OCI-LY3 (cell line): ENCODE measurements at regions not wholly inside any gene's neighbourhood (a gene's known extent, or its start where the extent isn't known, plus 50 kb on each side); places are given as distances from the start of the nearest gene placed in this dataset.

Source experiments
- H2AFZ ChIP-seq: fragments of 200-600, 300-600 bp; shearing (Covaris generic); 2 replicates; pipeline ENCODE4 v1.6.0; 2014; ENCODE audit warnings: antibody characterized with exemption, low read depth, low read length
- H3K27ac ChIP-seq: fragments of 200-600, 300-600 bp; sonication (generic); 2 replicates; pipeline ENCODE4 v1.5.1; 2014; ENCODE audit warnings: mild to moderate bottlenecking, low read length, moderate library complexity, mixed read lengths
- H3K27me3 ChIP-seq: fragments of 200-600, 300-600 bp; sonication (generic); 2 replicates; pipeline ENCODE4 v1.6.1; 2014; ENCODE audit warnings: low read depth, low read length, mixed read lengths
- H3K36me3 ChIP-seq: fragments of 200-600, 300-600 bp; sonication (generic); replicated peaks from 2 replicates; pipeline ENCODE3; 2014; ENCODE audit warnings: low read depth, low read length, mixed read lengths
- H3K4me1 ChIP-seq: fragments of 300-600, 200-600 bp; sonication (generic); 2 replicates; pipeline ENCODE4 v1.6.1; 2014; ENCODE audit warnings: low read length, mixed read lengths
- H3K4me2 ChIP-seq: fragments of 200-600, 300-600 bp; sonication (generic); 2 replicates; pipeline ENCODE4 v1.6.1; 2014; ENCODE audit warnings: low read length, mixed read lengths
- H3K4me3 ChIP-seq: fragments of 300-600, 200-600 bp; sonication (generic); 2 replicates; pipeline ENCODE4 v1.5.1; 2014; ENCODE audit warnings: antibody characterized with exemption, mild to moderate bottlenecking, low read length, moderate library complexity
- H3K79me2 ChIP-seq: fragments of 300-600, 200-600 bp; shearing (Covaris generic); 2 replicates; pipeline ENCODE4 v1.6.1; 2014; ENCODE audit warnings: mild to moderate bottlenecking, low read length, mixed read lengths
- H3K9ac ChIP-seq: fragments of 300-600, 200-600 bp; shearing (Covaris generic); 2 replicates; pipeline ENCODE4 v1.6.0; 2014; ENCODE audit warnings: mild to moderate bottlenecking, low read length, moderate library complexity
- H3K9me3 ChIP-seq: fragments of 200-600, 300-600 bp; shearing (Covaris generic); 2 replicates; pipeline ENCODE4 v1.6.1; 2014; ENCODE audit warnings: low read length, mixed read lengths; ENCODE audit not compliant: insufficient read depth
- H4K20me1 ChIP-seq: fragments of 200-600, 300-600 bp; sonication (generic); 2 replicates; pipeline ENCODE4 v1.6.1; 2016; ENCODE audit warnings: low read length, mixed read lengths; ENCODE audit not compliant: insufficient read depth
- EZH2phosphoT487 ChIP-seq: fragments of 200-600 bp; shearing (Covaris generic); IDR thresholded peaks from 2 replicates; pipeline ENCODE4 v1.6.1; 2018; ENCODE audit warnings: antibody characterized with exemption, mixed run types, low read depth
- TF ChIP-seq, protein P1 (sequence below): fragments of 200-600, 300-600 bp; sonication (generic); IDR thresholded peaks from 2 replicates; pipeline ENCODE4 v1.5.1; 2014; ENCODE audit warnings: antibody characterized with exemption, low read length, low read depth

GRCh38 chr12:107360482-107360881 is 267.1 kb upstream of the CRY1 start:
- Histone ChIP-seq H3K9ac (no peak overlapping the region), H3K27ac (no peak overlapping the region), H3K36me3 (no peaks in the 10 kb centered on the region), H3K4me2 (no peak overlapping the region), H4K20me1 (no peaks in the 10 kb centered on the region), H3K27me3 (peaks cover 37% of the 10 kb centered on the region), H3K9me3 (no peaks in the 10 kb centered on the region), H2AFZ (no peak overlapping the region), H3K79me2 (no peaks in the 10 kb centered on the region), H3K4me1 (no peaks in the 10 kb centered on the region), H3K4me3 (no peak overlapping the region)
- TF ChIP-seq, protein P1, sequence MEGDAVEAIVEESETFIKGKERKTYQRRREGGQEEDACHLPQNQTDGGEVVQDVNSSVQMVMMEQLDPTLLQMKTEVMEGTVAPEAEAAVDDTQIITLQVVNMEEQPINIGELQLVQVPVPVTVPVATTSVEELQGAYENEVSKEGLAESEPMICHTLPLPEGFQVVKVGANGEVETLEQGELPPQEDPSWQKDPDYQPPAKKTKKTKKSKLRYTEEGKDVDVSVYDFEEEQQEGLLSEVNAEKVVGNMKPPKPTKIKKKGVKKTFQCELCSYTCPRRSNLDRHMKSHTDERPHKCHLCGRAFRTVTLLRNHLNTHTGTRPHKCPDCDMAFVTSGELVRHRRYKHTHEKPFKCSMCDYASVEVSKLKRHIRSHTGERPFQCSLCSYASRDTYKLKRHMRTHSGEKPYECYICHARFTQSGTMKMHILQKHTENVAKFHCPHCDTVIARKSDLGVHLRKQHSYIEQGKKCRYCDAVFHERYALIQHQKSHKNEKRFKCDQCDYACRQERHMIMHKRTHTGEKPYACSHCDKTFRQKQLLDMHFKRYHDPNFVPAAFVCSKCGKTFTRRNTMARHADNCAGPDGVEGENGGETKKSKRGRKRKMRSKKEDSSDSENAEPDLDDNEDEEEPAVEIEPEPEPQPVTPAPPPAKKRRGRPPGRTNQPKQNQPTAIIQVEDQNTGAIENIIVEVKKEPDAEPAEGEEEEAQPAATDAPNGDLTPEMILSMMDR, result no peak
- TF ChIP-seq EZH2phosphoT487, result no peak

DNA sequence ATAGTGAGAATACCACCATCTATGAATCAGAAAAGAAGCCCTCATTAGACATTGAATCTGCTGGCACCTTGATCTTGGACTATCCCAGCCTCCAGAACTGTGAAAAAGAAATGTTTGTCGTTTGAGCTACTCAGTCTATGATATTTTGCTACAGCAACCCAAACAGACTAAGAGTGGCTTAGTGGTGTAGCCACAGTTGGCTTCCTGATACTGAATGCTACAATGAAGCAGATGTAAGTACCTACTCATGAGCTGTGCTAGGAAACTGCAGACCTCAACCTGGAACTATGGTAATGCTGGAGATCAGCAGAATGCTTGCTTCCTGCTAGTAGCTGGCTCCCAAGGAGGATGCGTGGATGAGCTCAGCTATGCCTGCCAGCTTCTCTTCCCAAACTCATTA is 268.6 kb upstream of the CRY1 start:
- H3K9me3 ChIP-seq, result no peaks in the 10 kb centered on the region
- H4K20me1 ChIP-seq, result no peaks in the 10 kb centered on the region
- no peak overlapping the region for H3K4me3 ChIP-seq
- no peak overlapping the region for H3K9ac ChIP-seq
- H3K4me1 ChIP-seq, result no peaks in the 10 kb centered on the region
- no peak overlapping the region for H2AFZ ChIP-seq
- peaks cover 35% of the 10 kb centered on the region for H3K27me3 ChIP-seq
- TF ChIP-seq EZH2phosphoT487, result no peak
- TF ChIP-seq, protein P1, result no peak
- H3K79me2 ChIP-seq, result no peaks in the 10 kb centered on the region
- no peak overlapping the region for H3K4me2 ChIP-seq
- H3K27ac ChIP-seq, result no peak overlapping the region
- H3K36me3 ChIP-seq, result no peaks in the 10 kb centered on the region

DNA sequence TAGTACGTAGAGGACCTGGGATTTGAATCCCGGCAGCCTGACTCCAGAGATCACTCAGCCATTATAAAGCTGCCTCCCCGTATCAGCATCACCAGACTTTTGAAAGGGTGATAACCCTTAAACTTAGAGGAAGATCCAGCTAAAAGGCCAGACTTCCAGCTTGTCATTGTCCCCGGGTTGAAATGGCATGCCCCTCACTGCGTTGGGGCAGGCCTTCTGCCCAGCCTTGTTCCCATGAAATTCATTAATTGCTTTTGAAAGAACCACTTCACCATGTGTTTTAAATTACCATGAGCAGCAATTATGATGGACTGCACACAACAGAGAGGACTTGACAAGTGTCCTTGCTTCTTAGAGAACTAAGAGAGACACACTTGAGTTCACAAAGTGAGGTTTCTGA is 269.6 kb upstream of the CRY1 start:
- TF ChIP-seq, protein P1, result no peak
- TF ChIP-seq EZH2phosphoT487, result no peak

DNA sequence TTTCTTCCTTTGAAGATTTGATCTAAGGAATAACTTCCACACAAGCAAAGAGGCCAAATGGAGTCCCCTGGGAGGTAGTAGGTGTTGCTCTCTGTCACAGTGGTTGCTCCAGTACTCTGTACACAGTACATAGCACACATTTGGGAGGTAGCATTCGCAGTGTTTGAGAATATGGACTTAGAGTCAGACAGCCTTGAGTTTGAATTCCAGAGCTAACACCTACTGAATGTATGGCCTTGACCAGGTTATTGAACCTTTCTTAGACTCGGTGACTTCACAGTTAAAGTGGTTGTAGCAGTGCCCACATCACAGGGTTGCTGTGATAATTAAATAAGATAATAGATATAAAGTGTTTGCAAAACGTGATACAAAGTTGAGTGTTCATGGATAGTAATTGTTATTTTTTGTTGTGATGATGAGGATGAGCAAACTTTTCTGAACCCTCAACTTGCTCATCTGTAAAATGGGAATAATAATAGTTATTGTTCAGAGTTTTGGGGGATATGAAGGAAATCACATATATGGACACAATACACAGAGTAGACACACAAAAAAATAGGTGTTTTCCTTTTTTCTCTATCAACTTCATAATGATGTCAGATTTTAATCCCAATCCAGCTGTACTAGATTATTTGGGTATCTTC is 271.6 kb upstream of the CRY1 start:
- Histone ChIP-seq H4K20me1 (no peaks in the 10 kb centered on the region), H3K4me1 (no peaks in the 10 kb centered on the region), H3K9ac (no peak overlapping the region), H2AFZ (no peak overlapping the region), H3K27ac (no peak overlapping the region), H3K9me3 (no peaks in the 10 kb centered on the region), H3K27me3 (peaks cover 30% of the 10 kb centered on the region), H3K79me2 (no peaks in the 10 kb centered on the region), H3K4me2 (no peak overlapping the region), H3K4me3 (no peak overlapping the region), H3K36me3 (no peaks in the 10 kb centered on the region)
- no peak for TF ChIP-seq EZH2phosphoT487
- TF ChIP-seq, protein P1, result no peak

More for the DNA sequence above, 269.6 kb upstream of the CRY1 start:
- H3K4me3 ChIP-seq, result no peak overlapping the region
- no peak overlapping the region for H3K9ac ChIP-seq
- H3K36me3 ChIP-seq, result no peaks in the 10 kb centered on the region
- no peaks in the 10 kb centered on the region for H3K79me2 ChIP-seq
- no peak overlapping the region for H3K4me2 ChIP-seq
- no peak overlapping the region for H2AFZ ChIP-seq
- H3K27me3 ChIP-seq, result peaks cover 32% of the 10 kb centered on the region
- H3K9me3 ChIP-seq, result no peaks in the 10 kb centered on the region
- H3K4me1 ChIP-seq, result no peaks in the 10 kb centered on the region
- H3K27ac ChIP-seq, result no peak overlapping the region
- H4K20me1 ChIP-seq, result no peaks in the 10 kb centered on the region
